HCT116 (cell line): ENCODE measurements at regions not wholly inside any gene's neighbourhood (a gene's known extent, or its start where the extent isn't known, plus 50 kb on each side); places are given as distances from the start of the nearest gene placed in this dataset.

Experiments used
- ATAC-seq: fragments of 200-7000 bp; cut with Tn5 transposase; 2 replicates; pipeline ENCODE4 v1.9.1; 2020; ENCODE audit warnings: mild to moderate bottlenecking, moderate library complexity
- BruUV-seq: library from RNA; stranded (reverse); fragments of 400-500 nt; replicated peaks from 2 replicates; lab custom pipeline; 2021; lab: Mats Ljungman, UMichigan
- CTCF ChIA-PET: fragments of 300-600 bp; sonication (Branson Sonifier 250); formaldehyde crosslinking; loops from one replicate; lab custom pipeline; 2021; ENCODE audit warnings: antibody characterized with exemption; lab: Charles Lee
- POLR2A ChIA-PET: fragments of 300-600, 350-600 bp; sonication (Branson Sonifier 250); formaldehyde crosslinking; loops from one replicate; lab custom pipeline; 2021; ENCODE audit warnings: antibody characterized with exemption; lab: Charles Lee
- RAD21 ChIA-PET, 2 experiments: fragments of 300-600 bp; sonication (Branson Sonifier 250); formaldehyde crosslinking; loops; one replicate each; lab custom pipeline; 2023; ENCODE audit warnings: low total read pairs in 2 of 2; ENCODE audit not compliant: uncharacterized antibody in 2 of 2, unreplicated experiment in 2 of 2, low non-redundant PET in 1 of 2; lab: Charles Lee
- DNase-seq: peaks from one replicate; pipeline ENCODE4 v3.0.0-alpha.2; 2010; ENCODE audit warnings: low read depth, low spot score
- H2AFZ ChIP-seq: fragments of 200-600 bp; shearing (Covaris generic), sonication (generic); 2 replicates; pipeline ENCODE4 v1.6.1; 2017; ENCODE audit warnings: low read depth, mixed run types, mixed read lengths, antibody characterized with exemption, low read length; ENCODE audit not compliant: poor library complexity, severe bottlenecking
- H3K27ac ChIP-seq: 2 replicates; pipeline ENCODE4 v1.5.1; 2012; ENCODE audit warnings: low read depth, low read length
- H3K27me3 ChIP-seq: fragments of 200-600 bp; sonication (generic); 2 replicates; pipeline ENCODE4 v1.6.1; 2016; ENCODE audit warnings: mixed run types, low read length, mixed read lengths; ENCODE audit not compliant: insufficient read depth
- H3K36me3 ChIP-seq, 2 experiments: fragments of 200-500 bp in 1 of 2; fragments of 200-600 bp in 1 of 2; sonication (Bioruptor generic) in 1 of 2; sonication (generic) in 1 of 2; 2 replicates each; pipeline versions ENCODE4 v1.5.1 to v1.6.1; 2014 to 2016; ENCODE audit warnings: low read length in 2 of 2, inconsistent platforms in 1 of 2, mixed read lengths in 1 of 2, mixed run types in 1 of 2; ENCODE audit not compliant: insufficient read depth in 2 of 2, control insufficient read depth in 1 of 2
- H3K4me1 ChIP-seq, 2 experiments: fragments of 200-600 bp in 1 of 2; sonication (generic) in 1 of 2; 2 replicates each; pipeline versions ENCODE4 v1.5.1 to v1.6.1; 2012 to 2017; ENCODE audit warnings: low read length in 2 of 2, inconsistent platforms in 1 of 2, mild to moderate bottlenecking in 1 of 2, mixed read lengths in 1 of 2, mixed run types in 1 of 2, moderate library complexity in 1 of 2; ENCODE audit not compliant: insufficient read depth in 2 of 2, control insufficient read depth in 1 of 2
- H3K4me2 ChIP-seq: fragments of 200-600 bp; sonication (generic); 2 replicates; pipeline ENCODE4 v1.6.1; 2017; ENCODE audit warnings: mixed run types, low read length, mixed read lengths
- H3K4me3 ChIP-seq, 2 experiments: fragments of 200-600 bp in 1 of 2; sonication (generic) in 1 of 2; replicated peaks in 1 of 2; 2 replicates each; pipeline ENCODE4 v1.5.1; 2011 to 2016; ENCODE audit warnings: low read length in 2 of 2, control low read depth in 1 of 2, low read depth in 1 of 2, mild to moderate bottlenecking in 1 of 2, mixed read lengths in 1 of 2, mixed run types in 1 of 2
- H3K79me2 ChIP-seq: fragments of 200-600 bp; sonication (generic); 2 replicates; pipeline ENCODE4 v1.6.1; 2017; ENCODE audit warnings: mild to moderate bottlenecking, mixed run types, low read length, moderate library complexity, mixed read lengths; ENCODE audit not compliant: insufficient read depth
- H3K9ac ChIP-seq: fragments of 200-600 bp; sonication (generic); 2 replicates; pipeline ENCODE4 v1.6.1; 2016; ENCODE audit warnings: low read length, mixed read lengths
- H3K9me2 ChIP-seq: fragments of 200-600 bp; sonication (generic), shearing (Covaris generic); 2 replicates; pipeline ENCODE4 v1.6.1; 2017; ENCODE audit warnings: mixed run types, mild to moderate bottlenecking, moderate library complexity; ENCODE audit not compliant: insufficient read depth
- H3K9me3 ChIP-seq, 2 experiments: fragments of 200-500 bp in 1 of 2; fragments of 200-600 bp in 1 of 2; sonication (Bioruptor generic) in 1 of 2; sonication (generic) in 1 of 2; 2 replicates each; pipeline ENCODE4 v1.6.1; 2014 to 2017; ENCODE audit warnings: low read length in 2 of 2, mixed read lengths in 2 of 2, inconsistent platforms in 1 of 2, low read depth in 1 of 2, mild to moderate bottlenecking in 1 of 2, mixed run types in 1 of 2, moderate library complexity in 1 of 2; ENCODE audit not compliant: control insufficient read depth in 1 of 2, insufficient read depth in 1 of 2
- H4K20me1 ChIP-seq: fragments of 200-600 bp; sonication (generic), shearing (Covaris generic); 2 replicates; pipeline ENCODE4 v1.6.1; 2017; ENCODE audit warnings: mixed run types, mild to moderate bottlenecking, moderate library complexity; ENCODE audit not compliant: insufficient read depth
- CEBPB ChIP-seq: IDR thresholded peaks from 2 replicates; pipeline ENCODE4 v1.6.1; 2012; ENCODE audit warnings: low read depth
- EGR1 ChIP-seq: IDR thresholded peaks from 2 replicates; pipeline ENCODE4 v1.6.1; 2012; ENCODE audit warnings: low read depth
- ELF1 ChIP-seq: IDR thresholded peaks from 2 replicates; pipeline ENCODE4 v1.6.1; 2012; ENCODE audit warnings: low read depth, borderline replicate concordance
- EZH2phosphoT487 ChIP-seq: fragments of 200-600 bp; IDR thresholded peaks from 2 replicates; pipeline ENCODE4 v1.6.1; 2018; ENCODE audit warnings: antibody characterized with exemption, borderline replicate concordance
- JUND ChIP-seq: IDR thresholded peaks from 2 replicates; pipeline ENCODE4 v1.6.1; 2012
- POLR2A ChIP-seq: IDR thresholded peaks from 2 replicates; pipeline ENCODE4 v1.7.0; 2011; ENCODE audit warnings: borderline replicate concordance; ENCODE audit not compliant: insufficient read depth, insufficient read length; ENCODE audit errors: extremely low read depth
- POLR2AphosphoS5 ChIP-seq: IDR thresholded peaks from 2 replicates; pipeline ENCODE4 v1.6.1; 2011; ENCODE audit warnings: mild to moderate bottlenecking, low read depth, low read length, moderate library complexity
- RAD21 ChIP-seq: IDR thresholded peaks from 2 replicates; pipeline ENCODE4 v1.6.1; 2012; ENCODE audit warnings: low read depth, mild to moderate bottlenecking
- SIN3A ChIP-seq: IDR thresholded peaks from 2 replicates; pipeline ENCODE4 v1.6.1; 2012; ENCODE audit warnings: low read depth
- SP1 ChIP-seq: IDR thresholded peaks from 2 replicates; pipeline ENCODE4 v1.6.1; 2012; ENCODE audit warnings: low read depth
- SRF ChIP-seq: IDR thresholded peaks from 2 replicates; pipeline ENCODE4 v1.6.1; 2012; ENCODE audit warnings: low read depth
- TCF7L2 ChIP-seq: IDR thresholded peaks from 2 replicates; pipeline ENCODE4 v1.7.0; 2011; ENCODE audit warnings: borderline replicate concordance, inconsistent platforms; ENCODE audit not compliant: insufficient read depth, insufficient read length; ENCODE audit errors: extremely low read depth
- YY1 ChIP-seq: IDR thresholded peaks from 2 replicates; pipeline ENCODE4 v1.6.1; 2011; ENCODE audit warnings: low read length, low read depth, moderate library complexity, mild to moderate bottlenecking; ENCODE audit not compliant: insufficient replicate concordance; ENCODE audit errors: extremely low read depth
- ZFX ChIP-seq: fragments of 450-650 bp; IDR thresholded peaks from 2 replicates; pipeline ENCODE4 v1.6.1; 2017
- intact Hi-C: fragments of 100-400 bp; cut with micrococcal nuclease; formaldehyde crosslinking; loops from 2 replicates; pipeline ENCODE4 v1.10.0; 2022
- TF ChIP-seq, protein P1 (sequence below): IDR thresholded peaks from 2 replicates; pipeline ENCODE4 v1.6.1; 2011; ENCODE audit warnings: mild to moderate bottlenecking, low read length, moderate library complexity; ENCODE audit not compliant: insufficient replicate concordance; ENCODE audit errors: extremely low read depth
- TF ChIP-seq, protein P2 (sequence below): IDR thresholded peaks from 2 replicates; pipeline ENCODE4 v1.6.1; 2012; ENCODE audit warnings: low read depth
- TF ChIP-seq, protein P3 (sequence below): IDR thresholded peaks from 2 replicates; pipeline ENCODE4 v1.6.1; 2012
- TF ChIP-seq, protein P4 (sequence below): IDR thresholded peaks from 2 replicates; pipeline ENCODE4 v1.6.1; 2012
- TF ChIP-seq, protein P5 (sequence below), 3 experiments: fragments of 200-600 bp in 1 of 3; sonication (generic) in 1 of 3; IDR thresholded peaks in 2 of 3; conservative IDR thresholded peaks in 1 of 3; 2 replicates each; pipeline ENCODE4 v1.5.1; 2012 to 2017; ENCODE audit warnings: low read depth in 2 of 3, low read length in 2 of 3, antibody characterized with exemption in 1 of 3, borderline replicate concordance in 1 of 3, control low read depth in 1 of 3, mild to moderate bottlenecking in 1 of 3, mixed read lengths in 1 of 3, mixed run types in 1 of 3, moderate library complexity in 1 of 3; ENCODE audit not compliant: insufficient read depth in 1 of 3

DNA sequence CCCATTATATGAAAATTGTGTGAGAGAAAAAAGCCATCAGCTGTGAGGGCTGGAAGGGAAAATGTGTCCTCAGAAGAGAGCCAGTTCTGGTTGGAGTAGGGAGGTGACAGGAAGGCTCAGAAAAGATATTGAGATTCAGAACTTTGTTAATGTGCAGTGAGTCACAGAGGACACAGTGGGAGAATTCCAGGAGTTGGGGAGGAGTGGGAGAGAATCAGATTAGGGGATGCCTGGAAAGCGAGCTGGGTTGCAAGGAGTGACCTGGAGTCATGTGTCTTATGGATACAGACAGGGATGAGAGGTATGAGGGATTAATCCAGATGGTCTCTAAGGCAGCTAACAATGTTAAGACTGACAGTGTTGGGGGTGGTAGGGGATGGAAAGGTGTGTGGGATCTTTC is 67.5 kb downstream of the CHST2 start:
- Histone ChIP-seq H3K4me1 (no peaks in the 10 kb centered on the region), H3K4me3 (no peak overlapping the region), H4K20me1 (no peaks in the 10 kb centered on the region), H3K27me3 (no peaks in the 10 kb centered on the region), H3K36me3 (no peaks in the 10 kb centered on the region), H3K27ac (no peak overlapping the region), H3K79me2 (no peaks in the 10 kb centered on the region), H3K9me3 (no peaks in the 10 kb centered on the region), H3K9me2 (no peaks in the 10 kb centered on the region), H3K4me2 (no peak overlapping the region), H3K9ac (no peak overlapping the region), H2AFZ (no peak overlapping the region)
- ChIA-PET CTCF (no interaction called here), RAD21 (no interaction called here), POLR2A (no interaction called here)
- BruUV-seq, result no TSS peak
- TF ChIP-seq, protein P1, sequence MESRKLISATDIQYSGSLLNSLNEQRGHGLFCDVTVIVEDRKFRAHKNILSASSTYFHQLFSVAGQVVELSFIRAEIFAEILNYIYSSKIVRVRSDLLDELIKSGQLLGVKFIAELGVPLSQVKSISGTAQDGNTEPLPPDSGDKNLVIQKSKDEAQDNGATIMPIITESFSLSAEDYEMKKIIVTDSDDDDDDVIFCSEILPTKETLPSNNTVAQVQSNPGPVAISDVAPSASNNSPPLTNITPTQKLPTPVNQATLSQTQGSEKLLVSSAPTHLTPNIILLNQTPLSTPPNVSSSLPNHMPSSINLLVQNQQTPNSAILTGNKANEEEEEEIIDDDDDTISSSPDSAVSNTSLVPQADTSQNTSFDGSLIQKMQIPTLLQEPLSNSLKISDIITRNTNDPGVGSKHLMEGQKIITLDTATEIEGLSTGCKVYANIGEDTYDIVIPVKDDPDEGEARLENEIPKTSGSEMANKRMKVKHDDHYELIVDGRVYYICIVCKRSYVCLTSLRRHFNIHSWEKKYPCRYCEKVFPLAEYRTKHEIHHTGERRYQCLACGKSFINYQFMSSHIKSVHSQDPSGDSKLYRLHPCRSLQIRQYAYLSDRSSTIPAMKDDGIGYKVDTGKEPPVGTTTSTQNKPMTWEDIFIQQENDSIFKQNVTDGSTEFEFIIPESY, result no peak
- no peak for TF ChIP-seq TCF7L2
- no peak for TF ChIP-seq EGR1
- TF ChIP-seq SRF, result no peak
- TF ChIP-seq, protein P2, sequence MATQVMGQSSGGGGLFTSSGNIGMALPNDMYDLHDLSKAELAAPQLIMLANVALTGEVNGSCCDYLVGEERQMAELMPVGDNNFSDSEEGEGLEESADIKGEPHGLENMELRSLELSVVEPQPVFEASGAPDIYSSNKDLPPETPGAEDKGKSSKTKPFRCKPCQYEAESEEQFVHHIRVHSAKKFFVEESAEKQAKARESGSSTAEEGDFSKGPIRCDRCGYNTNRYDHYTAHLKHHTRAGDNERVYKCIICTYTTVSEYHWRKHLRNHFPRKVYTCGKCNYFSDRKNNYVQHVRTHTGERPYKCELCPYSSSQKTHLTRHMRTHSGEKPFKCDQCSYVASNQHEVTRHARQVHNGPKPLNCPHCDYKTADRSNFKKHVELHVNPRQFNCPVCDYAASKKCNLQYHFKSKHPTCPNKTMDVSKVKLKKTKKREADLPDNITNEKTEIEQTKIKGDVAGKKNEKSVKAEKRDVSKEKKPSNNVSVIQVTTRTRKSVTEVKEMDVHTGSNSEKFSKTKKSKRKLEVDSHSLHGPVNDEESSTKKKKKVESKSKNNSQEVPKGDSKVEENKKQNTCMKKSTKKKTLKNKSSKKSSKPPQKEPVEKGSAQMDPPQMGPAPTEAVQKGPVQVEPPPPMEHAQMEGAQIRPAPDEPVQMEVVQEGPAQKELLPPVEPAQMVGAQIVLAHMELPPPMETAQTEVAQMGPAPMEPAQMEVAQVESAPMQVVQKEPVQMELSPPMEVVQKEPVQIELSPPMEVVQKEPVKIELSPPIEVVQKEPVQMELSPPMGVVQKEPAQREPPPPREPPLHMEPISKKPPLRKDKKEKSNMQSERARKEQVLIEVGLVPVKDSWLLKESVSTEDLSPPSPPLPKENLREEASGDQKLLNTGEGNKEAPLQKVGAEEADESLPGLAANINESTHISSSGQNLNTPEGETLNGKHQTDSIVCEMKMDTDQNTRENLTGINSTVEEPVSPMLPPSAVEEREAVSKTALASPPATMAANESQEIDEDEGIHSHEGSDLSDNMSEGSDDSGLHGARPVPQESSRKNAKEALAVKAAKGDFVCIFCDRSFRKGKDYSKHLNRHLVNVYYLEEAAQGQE, result no peak
- TF ChIP-seq POLR2AphosphoS5, result no peak
- TF ChIP-seq, protein P3, sequence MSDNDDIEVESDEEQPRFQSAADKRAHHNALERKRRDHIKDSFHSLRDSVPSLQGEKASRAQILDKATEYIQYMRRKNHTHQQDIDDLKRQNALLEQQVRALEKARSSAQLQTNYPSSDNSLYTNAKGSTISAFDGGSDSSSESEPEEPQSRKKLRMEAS, result no peak
- no peak for TF ChIP-seq YY1
- no peak for TF ChIP-seq JUND
- no peak for TF ChIP-seq SP1
- no peak for TF ChIP-seq ZFX
- TF ChIP-seq, protein P4, sequence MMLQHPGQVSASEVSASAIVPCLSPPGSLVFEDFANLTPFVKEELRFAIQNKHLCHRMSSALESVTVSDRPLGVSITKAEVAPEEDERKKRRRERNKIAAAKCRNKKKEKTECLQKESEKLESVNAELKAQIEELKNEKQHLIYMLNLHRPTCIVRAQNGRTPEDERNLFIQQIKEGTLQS, result no peak
- TF ChIP-seq EZH2phosphoT487, result no peak
- TF ChIP-seq, protein P5, sequence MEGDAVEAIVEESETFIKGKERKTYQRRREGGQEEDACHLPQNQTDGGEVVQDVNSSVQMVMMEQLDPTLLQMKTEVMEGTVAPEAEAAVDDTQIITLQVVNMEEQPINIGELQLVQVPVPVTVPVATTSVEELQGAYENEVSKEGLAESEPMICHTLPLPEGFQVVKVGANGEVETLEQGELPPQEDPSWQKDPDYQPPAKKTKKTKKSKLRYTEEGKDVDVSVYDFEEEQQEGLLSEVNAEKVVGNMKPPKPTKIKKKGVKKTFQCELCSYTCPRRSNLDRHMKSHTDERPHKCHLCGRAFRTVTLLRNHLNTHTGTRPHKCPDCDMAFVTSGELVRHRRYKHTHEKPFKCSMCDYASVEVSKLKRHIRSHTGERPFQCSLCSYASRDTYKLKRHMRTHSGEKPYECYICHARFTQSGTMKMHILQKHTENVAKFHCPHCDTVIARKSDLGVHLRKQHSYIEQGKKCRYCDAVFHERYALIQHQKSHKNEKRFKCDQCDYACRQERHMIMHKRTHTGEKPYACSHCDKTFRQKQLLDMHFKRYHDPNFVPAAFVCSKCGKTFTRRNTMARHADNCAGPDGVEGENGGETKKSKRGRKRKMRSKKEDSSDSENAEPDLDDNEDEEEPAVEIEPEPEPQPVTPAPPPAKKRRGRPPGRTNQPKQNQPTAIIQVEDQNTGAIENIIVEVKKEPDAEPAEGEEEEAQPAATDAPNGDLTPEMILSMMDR (IDR thresholded peaks at IDR 0.05 in 2 of 3, conservative IDR thresholded peaks at IDR 0.05 in 1 of 3; ENCODE audit: borderline replicate concordance in 1 of 3, insufficient read depth in 1 of 3, low read depth in 2 of 3, low read length in 2 of 3), result no peak
- no peak for TF ChIP-seq CEBPB
- TF ChIP-seq POLR2A, result no peak
- TF ChIP-seq RAD21, result no peak
- no peak for TF ChIP-seq SIN3A
- no peak for TF ChIP-seq ELF1
- no peak for ATAC-seq
- no peak for DNase-seq
- intact Hi-C loops, result no loop called here
